SK-N-MC (cell line): ENCODE measurements at regions not wholly inside any gene's neighbourhood (a gene's known extent, or its start where the extent isn't known, plus 50 kb on each side); places are given as distances from the start of the nearest gene placed in this dataset.

ENCODE experiments used
- DNase-seq: peaks from one replicate; pipeline ENCODE4 v3.0.0-alpha.2; 2011; ENCODE audit warnings: low read depth, low spot score
- H3K27ac ChIP-seq: fragments of 200-600 bp; sonication (generic); 2 replicates; pipeline ENCODE4 v1.5.1; 2016; ENCODE audit warnings: mixed run types
- H3K36me3 ChIP-seq: fragments of 200-600 bp; sonication (generic); 2 replicates; pipeline ENCODE4 v1.6.1; 2017; ENCODE audit warnings: antibody characterized with exemption, low read length, mixed read lengths; ENCODE audit not compliant: insufficient read depth
- H3K4me3 ChIP-seq: fragments of 200-600 bp; sonication (generic); 2 replicates; pipeline ENCODE4 v1.5.1; 2016
- H3K9ac ChIP-seq: fragments of 200-600 bp; sonication (generic); 2 replicates; pipeline ENCODE4 v1.8.0; 2017; ENCODE audit warnings: mixed run types, mixed read lengths; ENCODE audit not compliant: insufficient read length
- H3K9me3 ChIP-seq: fragments of 200-600 bp; sonication (generic); 2 replicates; pipeline ENCODE4 v1.6.1; 2017; ENCODE audit warnings: low read depth, mild to moderate bottlenecking, antibody characterized with exemption, low read length, moderate library complexity, mixed read lengths
- EZH2 ChIP-seq: fragments of 200-600 bp; sonication (generic); IDR thresholded peaks from one replicate; pipeline ENCODE4 v1.6.1; 2017; ENCODE audit warnings: antibody characterized with exemption
- FOXP2 ChIP-seq: optimal IDR thresholded peaks from 2 replicates; pipeline ENCODE3; 2011; ENCODE audit warnings: mild to moderate bottlenecking, moderate library complexity; ENCODE audit not compliant: insufficient read depth; ENCODE audit errors: extremely low read length, control extremely low read depth
- POLR2AphosphoS5 ChIP-seq: IDR thresholded peaks from 2 replicates; pipeline ENCODE4 v1.6.1; 2012; ENCODE audit warnings: mild to moderate bottlenecking, low read depth, low read length, borderline replicate concordance

GRCh38 chr10:6743291-6743849, 163.3 kb upstream of the PRKCQ start:
- DNase-seq: no peak
- Histone ChIP-seq H3K27ac (no peak overlapping the region), H3K4me3 (no peak overlapping the region), H3K36me3 (no peaks in the 10 kb centered on the region), H3K9me3 (no peaks in the 10 kb centered on the region), H3K9ac (no peak overlapping the region)
- TF ChIP-seq POLR2AphosphoS5: no peak
- TF ChIP-seq EZH2: no peak
- no peak for TF ChIP-seq FOXP2

- DNase-seq: no peak
- no peaks in the 10 kb centered on the region for H3K36me3 ChIP-seq
- no peaks in the 10 kb centered on the region for H3K9me3 ChIP-seq
- H3K27ac ChIP-seq: no peak overlapping the region
- TF ChIP-seq FOXP2: no peak
- TF ChIP-seq POLR2AphosphoS5: no peak
- no peak for TF ChIP-seq EZH2
- no peak overlapping the region for H3K9ac ChIP-seq
- H3K4me3 ChIP-seq: no peak overlapping the region
Measured at GRCh38 chr10:6741541-6741941, 161.5 kb upstream of the PRKCQ start.

- H3K4me3 ChIP-seq: no peak overlapping the region
- DNase-seq: no peak
- H3K9ac ChIP-seq: no peak overlapping the region
- H3K9me3 ChIP-seq: no peaks in the 10 kb centered on the region
- no peaks in the 10 kb centered on the region for H3K36me3 ChIP-seq
- H3K27ac ChIP-seq: no peak overlapping the region
- TF ChIP-seq EZH2 (no peak), POLR2AphosphoS5 (no peak), FOXP2 (no peak)
Measured at GRCh38 chr10:6739530-6740174, 159.6 kb upstream of the PRKCQ start.

GRCh38 chr10:6738112-6738768, 158.2 kb upstream of the PRKCQ start:
- no peak for DNase-seq
- Histone ChIP-seq H3K36me3 (no peaks in the 10 kb centered on the region), H3K27ac (no peak overlapping the region), H3K4me3 (peak overlapping the region; percentile 36; the same call in 1 of the 2 replicates), H3K9me3 (no peaks in the 10 kb centered on the region), H3K9ac (no peak overlapping the region)
- no peak for TF ChIP-seq FOXP2
- TF ChIP-seq POLR2AphosphoS5: no peak
- TF ChIP-seq EZH2: no peak

- no peak for DNase-seq
- H3K9me3 ChIP-seq: no peaks in the 10 kb centered on the region
- H3K4me3 ChIP-seq: 0 out of 2 replicates have a peak overlapping the region, but pooled peaks have one; percentile 36
- H3K27ac ChIP-seq: no peak overlapping the region
- no peaks in the 10 kb centered on the region for H3K36me3 ChIP-seq
- no peak overlapping the region for H3K9ac ChIP-seq
- TF ChIP-seq EZH2 (no peak), FOXP2 (no peak), POLR2AphosphoS5 (no peak)
Measured at GRCh38 chr10:6737758-6738111, 157.7 kb upstream of the PRKCQ start.

GRCh38 chr10:6737080-6737641, 157.1 kb upstream of the PRKCQ start:
- DNase-seq: no peak
- Histone ChIP-seq H3K9ac (no peak overlapping the region), H3K36me3 (no peaks in the 10 kb centered on the region), H3K4me3 (no peak overlapping the region), H3K9me3 (no peaks in the 10 kb centered on the region), H3K27ac (no peak overlapping the region)
- TF ChIP-seq POLR2AphosphoS5 (no peak), FOXP2 (no peak), EZH2 (no peak)

GRCh38 chr10:6734286-6734685, 154.2 kb upstream of the PRKCQ start:
- DNase-seq: no peak
- no peaks in the 10 kb centered on the region for H3K36me3 ChIP-seq
- no peak overlapping the region for H3K9ac ChIP-seq
- H3K9me3 ChIP-seq: no peaks in the 10 kb centered on the region
- H3K4me3 ChIP-seq: no peak overlapping the region
- H3K27ac ChIP-seq: no peak overlapping the region
- TF ChIP-seq FOXP2: no peak

GRCh38 chr10:6729861-6730344, 149.8 kb upstream of the PRKCQ start:
- DNase-seq: no peak
- Histone ChIP-seq H3K4me3 (no peak overlapping the region), H3K9ac (no peak overlapping the region), H3K36me3 (no peaks in the 10 kb centered on the region), H3K9me3 (no peaks in the 10 kb centered on the region), H3K27ac (no peak overlapping the region)
- TF ChIP-seq POLR2AphosphoS5 (no peak), EZH2 (no peak), FOXP2 (no peak)
